Large intestine (tissue), 3 donors: ENCODE measurements at regions not wholly inside any gene's neighbourhood (a gene's known extent, or its start where the extent isn't known, plus 50 kb on each side); places are given as distances from the start of the nearest gene placed in this dataset.

ENCODE experiments used
- DNase-seq, 2 donors: peaks; one replicate each; pipeline versions ENCODE4 v3.0.0 to v3.0.0-alpha.2; 2013
- H3K27ac ChIP-seq: one replicate; pipeline ENCODE4 v1.5.1; 2013; ENCODE audit warnings: low read length
- H3K27me3 ChIP-seq: 2 replicates; pipeline ENCODE4 v1.6.1; 2013; ENCODE audit warnings: low read length; ENCODE audit not compliant: control insufficient read depth, insufficient read depth
- H3K36me3 ChIP-seq: 2 replicates; pipeline ENCODE4 v1.6.1; 2013; ENCODE audit warnings: low read length; ENCODE audit not compliant: control insufficient read depth, insufficient read depth
- H3K4me1 ChIP-seq: one replicate; pipeline ENCODE4 v1.6.1; 2013; ENCODE audit warnings: low read length; ENCODE audit not compliant: control insufficient read depth, insufficient read depth
- H3K4me3 ChIP-seq: one replicate; pipeline ENCODE4 v1.5.1; 2013; ENCODE audit warnings: low read length
- H3K9me3 ChIP-seq: one replicate; pipeline ENCODE4 v1.6.1; 2013; ENCODE audit warnings: mild to moderate bottlenecking, low read depth, low read length, moderate library complexity; ENCODE audit not compliant: control insufficient read depth
- WGBS: methylation state at CpG from one replicate; pipeline ENCODE4 v1.1.5; 2013; ENCODE audit warnings: low lambda C conversion rate; ENCODE audit not compliant: insufficient coverage; 5-methylcytosine and 5-hydroxymethylcytosine counted together

GRCh38 chr7:46802479-46802878, 779.4 kb downstream of the TNS3 start:
- no peak for DNase-seq
- H3K4me3 ChIP-seq = no peak overlapping the region
- no CpG with 5 or more reads among the region's 2 CpGs for WGBS
- no peaks in the 10 kb centered on the region for H3K27me3 ChIP-seq
- H3K4me1 ChIP-seq = no peaks in the 10 kb centered on the region
- no peak overlapping the region for H3K27ac ChIP-seq
- no peaks in the 10 kb centered on the region for H3K9me3 ChIP-seq
- no peaks in the 10 kb centered on the region for H3K36me3 ChIP-seq

- Histone ChIP-seq H3K9me3 (no peaks in the 10 kb centered on the region), H3K4me3 (no peak overlapping the region), H3K27ac (no peak overlapping the region), H3K27me3 (no peaks in the 10 kb centered on the region), H3K4me1 (no peaks in the 10 kb centered on the region), H3K36me3 (no peaks in the 10 kb centered on the region)
- 86% methylated on average over 1 of the region's 1 CpG for WGBS
- DNase-seq = no peak
Measured at GRCh38 chr7:46791188-46791587, 790.7 kb downstream of the TNS3 start.

GRCh38 chr7:46786995-46787394, 794.9 kb downstream of the TNS3 start:
- Histone ChIP-seq H3K4me1 (peaks cover 11% of the 10 kb centered on the region), H3K27ac (no peak overlapping the region), H3K27me3 (no peaks in the 10 kb centered on the region), H3K4me3 (no peak overlapping the region), H3K36me3 (no peaks in the 10 kb centered on the region), H3K9me3 (no peaks in the 10 kb centered on the region)
- DNase-seq = no peak
- WGBS = 92% methylated on average over 2 of the region's 3 CpGs

- 100% methylated on average over 1 of the region's 8 CpGs for WGBS
- Histone ChIP-seq H3K4me1 (peaks cover 11% of the 10 kb centered on the region), H3K9me3 (no peaks in the 10 kb centered on the region), H3K27me3 (no peaks in the 10 kb centered on the region), H3K27ac (no peak overlapping the region), H3K36me3 (no peaks in the 10 kb centered on the region), H3K4me3 (no peak overlapping the region)
- no peak for DNase-seq
Measured at GRCh38 chr7:46786221-46786954, 795.5 kb downstream of the TNS3 start.

- no peak overlapping the region for H3K27ac ChIP-seq
- DNase-seq = peak; percentile 42 to 72
- 83% methylated on average over 1 of the region's 1 CpG for WGBS
Measured at GRCh38 chr7:46784732-46785131, 797.2 kb downstream of the TNS3 start.

GRCh38 chr7:46781901-46782439, 799.9 kb downstream of the TNS3 start:
- H3K27me3 ChIP-seq = no peaks in the 10 kb centered on the region
- no peak overlapping the region for H3K27ac ChIP-seq
- peaks cover 11% of the 10 kb centered on the region for H3K4me1 ChIP-seq
- DNase-seq = no peak
- H3K4me3 ChIP-seq = no peak overlapping the region
- peaks cover 3% of the 10 kb centered on the region for H3K9me3 ChIP-seq
- no peaks in the 10 kb centered on the region for H3K36me3 ChIP-seq
- 80% methylated on average over 1 of the region's 2 CpGs for WGBS

More at GRCh38 chr7:46784732-46785131, 797.2 kb downstream of the TNS3 start:
- Histone ChIP-seq H3K9me3 (peaks cover 2% of the 10 kb centered on the region), H3K27me3 (no peaks in the 10 kb centered on the region), H3K4me3 (no peak overlapping the region), H3K4me1 (peaks cover 11% of the 10 kb centered on the region), H3K36me3 (no peaks in the 10 kb centered on the region)

GRCh38 chr7:46776790-46777189, 805.1 kb downstream of the TNS3 start:
- Histone ChIP-seq H3K27ac (no peak overlapping the region), H3K4me3 (no peak overlapping the region), H3K27me3 (no peaks in the 10 kb centered on the region), H3K9me3 (peaks cover 3% of the 10 kb centered on the region), H3K36me3 (no peaks in the 10 kb centered on the region), H3K4me1 (no peaks in the 10 kb centered on the region)
- no CpG with 5 or more reads among the region's 1 CpG for WGBS
- DNase-seq = no peak

GRCh38 chr7:46775776-46776175, 806.1 kb downstream of the TNS3 start:
- no peak overlapping the region for H3K4me3 ChIP-seq
- H3K27ac ChIP-seq = no peak overlapping the region
- peaks cover 3% of the 10 kb centered on the region for H3K9me3 ChIP-seq
- no peaks in the 10 kb centered on the region for H3K4me1 ChIP-seq
- 20% methylated on average over 2 of the region's 2 CpGs for WGBS
- H3K36me3 ChIP-seq = no peaks in the 10 kb centered on the region
- DNase-seq = peak; percentile 12 to 35
- no peaks in the 10 kb centered on the region for H3K27me3 ChIP-seq

- H3K9me3 ChIP-seq = peaks cover 4% of the 10 kb centered on the region
- WGBS = 80% methylated on average over 1 of the region's 1 CpG
- no peak overlapping the region for H3K27ac ChIP-seq
- DNase-seq = no peak
- H3K36me3 ChIP-seq = no peaks in the 10 kb centered on the region
- no peaks in the 10 kb centered on the region for H3K27me3 ChIP-seq
- H3K4me3 ChIP-seq = no peak overlapping the region
- H3K4me1 ChIP-seq = no peaks in the 10 kb centered on the region
Measured at GRCh38 chr7:46775020-46775419, 806.9 kb downstream of the TNS3 start.

GRCh38 chr7:46774515-46774914, 807.4 kb downstream of the TNS3 start:
- DNase-seq = no peak
- no CpG with 5 or more reads among the region's 1 CpG for WGBS
- Histone ChIP-seq H3K27me3 (no peaks in the 10 kb centered on the region), H3K4me1 (no peaks in the 10 kb centered on the region), H3K36me3 (no peaks in the 10 kb centered on the region), H3K27ac (no peak overlapping the region), H3K4me3 (no peak overlapping the region), H3K9me3 (peaks cover 3% of the 10 kb centered on the region)

GRCh38 chr7:46772776-46773175, 809.1 kb downstream of the TNS3 start:
- no peak overlapping the region for H3K4me3 ChIP-seq
- DNase-seq = no peak
- no peaks in the 10 kb centered on the region for H3K36me3 ChIP-seq
- no peaks in the 10 kb centered on the region for H3K4me1 ChIP-seq
- H3K9me3 ChIP-seq = peaks cover 6% of the 10 kb centered on the region
- no peak overlapping the region for H3K27ac ChIP-seq
- no CpG with 5 or more reads among the region's 1 CpG for WGBS
- no peaks in the 10 kb centered on the region for H3K27me3 ChIP-seq
